ENCODE measurements at regions not wholly inside any gene's neighbourhood (a gene's known extent, or its start where the extent isn't known, plus 50 kb on each side); places are given as distances from the start of the nearest gene placed in this dataset.

- DNase-seq, result peak in 1 of 2 experiments; percentile 9
Observed at GRCh38 chr16:85380905-85381737, 232.0 kb upstream of the GSE1 start.

- no peak for DNase-seq
Observed at GRCh38 chr16:85381738-85382592, 231.2 kb upstream of the GSE1 start.

GRCh38 chr16:85382717-85383118 lies 230.4 kb upstream of the GSE1 start:
- DNase-seq, result no peak

GRCh38 chr16:85383836-85384832 lies 229.0 kb upstream of the GSE1 start:
- DNase-seq, result no peak

GRCh38 chr16:85384833-85385462 lies 228.2 kb upstream of the GSE1 start:
- no peak for DNase-seq

- DNase-seq, result no peak
Observed at GRCh38 chr16:85385463-85386331, 227.4 kb upstream of the GSE1 start.

- DNase-seq, result no peak
Observed at GRCh38 chr16:85386467-85387170, 226.5 kb upstream of the GSE1 start.

- no peak for DNase-seq
Observed at GRCh38 chr16:85387171-85387507, 226.0 kb upstream of the GSE1 start.

- DNase-seq, result no peak
Observed at GRCh38 chr16:85387731-85388295, 225.3 kb upstream of the GSE1 start.

GRCh38 chr16:85389679-85390470 lies 223.2 kb upstream of the GSE1 start:
- DNase-seq, result no peak

- no peak for DNase-seq
Observed at GRCh38 chr16:85390511-85391174, 222.5 kb upstream of the GSE1 start.

- DNase-seq, result no peak
Observed at GRCh38 chr16:85391175-85391707, 221.9 kb upstream of the GSE1 start.

- DNase-seq, result no peak
Observed at GRCh38 chr16:85391769-85392583, 221.1 kb upstream of the GSE1 start.

- DNase-seq, result no peak
Observed at GRCh38 chr16:85392756-85393673, 220.1 kb upstream of the GSE1 start.

- peak; percentile 20 to 23 for DNase-seq
Observed at GRCh38 chr16:85393674-85394451, 219.3 kb upstream of the GSE1 start.
